ENCODE measurements at regions not wholly inside any gene's neighbourhood (a gene's known extent, or its start where the extent isn't known, plus 50 kb on each side); places are given as distances from the start of the nearest gene placed in this dataset.

GRCh38 chr2:147550995-147551731, 293.7 kb upstream of the ACVR2A start:
- TF ChIP-seq EZH2 (IDR thresholded peaks at IDR 0.05; ENCODE audit: low read depth, unreplicated experiment) (no peak), CREB1 (CRISPR knock-in tag; IDR thresholded peaks at IDR 0.05; ENCODE audit: low read depth) (no peak), CTCF (conservative IDR thresholded peaks at IDR 0.05; ENCODE audit: low read depth in 2 of 2) (no peak), POLR2AphosphoS5 (IDR thresholded peaks at IDR 0.05; ENCODE audit: low read depth) (no peak), ETS1 (IDR thresholded peaks at IDR 0.05) (no peak), EZH2phosphoT487 (IDR thresholded peaks at IDR 0.05; ENCODE audit: unreplicated experiment) (no peak), NANOG (IDR thresholded peaks at IDR 0.05; ENCODE audit: borderline replicate concordance) (no peak), REST (IDR thresholded peaks at IDR 0.05; ENCODE audit: unreplicated experiment) (no peak), JUNB (IDR thresholded peaks at IDR 0.05; ENCODE audit: unreplicated experiment) (no peak), STAT1 (IDR thresholded peaks at IDR 0.05; ENCODE audit: unreplicated experiment) (no peak), ZNF331 (CRISPR knock-in tag; IDR thresholded peaks at IDR 0.05; ENCODE audit: low read depth) (no peak), ZNF114 (CRISPR knock-in tag; IDR thresholded peaks at IDR 0.05) (no peak), ZNF462 (CRISPR knock-in tag; IDR thresholded peaks at IDR 0.05) (no peak)

Data from GM23338 (cell line).